DMS53 treated with DMSO at 0.1 percent for 48 hours (cell line): ENCODE measurements at regions not wholly inside any gene's neighbourhood (a gene's known extent, or its start where the extent isn't known, plus 50 kb on each side); places are given as distances from the start of the nearest gene placed in this dataset.
"Not testable (repeated sequence)": the region's sequence is repeated elsewhere in the genome, so short reads cannot be mapped to it uniquely, and the experiment has no call there.

ENCODE experiments used
- DNase-seq: peaks from one replicate; lab custom pipeline; 2025; ENCODE audit not compliant: unreplicated experiment; lab: John Stamatoyannopoulos, UW

GRCh38 chr1:217048104-217048707, 325.0 kb upstream of the ESRRG start:
- DNase-seq = peak; percentile 29

GRCh38 chr1:217040711-217041455, 317.7 kb upstream of the ESRRG start:
- DNase-seq = no peak

GRCh38 chr1:217039926-217040325, 316.7 kb upstream of the ESRRG start:
- no peak for DNase-seq

GRCh38 chr1:217039139-217039538, 315.9 kb upstream of the ESRRG start:
- not testable (repeated sequence) for DNase-seq

- no peak for DNase-seq
Measured at GRCh38 chr1:217036757-217037156, 313.5 kb upstream of the ESRRG start.

GRCh38 chr1:217032715-217033367, 309.6 kb upstream of the ESRRG start:
- DNase-seq = no peak

GRCh38 chr1:217029281-217030157, 306.3 kb upstream of the ESRRG start:
- DNase-seq = peak; percentile 88

- DNase-seq = no peak
Measured at GRCh38 chr1:217027403-217028080, 304.3 kb upstream of the ESRRG start.

- DNase-seq = no peak
Measured at GRCh38 chr1:217026531-217026930, 303.3 kb upstream of the ESRRG start.

GRCh38 chr1:217025381-217025780, 302.2 kb upstream of the ESRRG start:
- DNase-seq = no peak

- DNase-seq = no peak
Measured at GRCh38 chr1:217024911-217025310, 301.7 kb upstream of the ESRRG start.

- no peak for DNase-seq
Measured at GRCh38 chr1:217021956-217022355, 298.7 kb upstream of the ESRRG start.

- DNase-seq = no peak
Measured at GRCh38 chr1:217021400-217021799, 298.2 kb upstream of the ESRRG start.

GRCh38 chr1:217019475-217019874, 296.2 kb upstream of the ESRRG start:
- no peak for DNase-seq

- no peak for DNase-seq
Measured at GRCh38 chr1:217018648-217019047, 295.4 kb upstream of the ESRRG start.

- DNase-seq = no peak
Measured at GRCh38 chr1:217017165-217017564, 293.9 kb upstream of the ESRRG start.

- DNase-seq = no peak
Measured at GRCh38 chr1:217014066-217014465, 290.8 kb upstream of the ESRRG start.

GRCh38 chr1:217012659-217013058, 289.4 kb upstream of the ESRRG start:
- DNase-seq = no peak

GRCh38 chr1:217011097-217011496, 287.9 kb upstream of the ESRRG start:
- no peak for DNase-seq

GRCh38 chr1:217010253-217010652, 287.0 kb upstream of the ESRRG start:
- no peak for DNase-seq

- DNase-seq = no peak
Measured at GRCh38 chr1:217009376-217009775, 286.1 kb upstream of the ESRRG start.
